ENCODE measurements at regions not wholly inside any gene's neighbourhood (a gene's known extent, or its start where the extent isn't known, plus 50 kb on each side); places are given as distances from the start of the nearest gene placed in this dataset.

- no peak for DNase-seq (ENCODE audit: extremely low read depth, low read depth)
- no peak for TF ChIP-seq CTCF (IDR thresholded peaks at IDR 0.05; ENCODE audit: low read depth, low read length)
These were observed 519.3 kb upstream of the MKI67 start for GRCh38 chr10:128645486-128645885.

- no peak for DNase-seq (ENCODE audit: extremely low read depth, low read depth)
- TF ChIP-seq CTCF (IDR thresholded peaks at IDR 0.05; ENCODE audit: low read depth, low read length): no peak
These were observed 520.7 kb upstream of the MKI67 start for GRCh38 chr10:128646956-128647355.

- no peak for TF ChIP-seq CTCF (IDR thresholded peaks at IDR 0.05; ENCODE audit: low read depth, low read length)
- DNase-seq (ENCODE audit: extremely low read depth, low read depth): no peak
These were observed 531.3 kb upstream of the MKI67 start for GRCh38 chr10:128657548-128657947.

GRCh38 chr10:128660726-128661125 lies 534.5 kb upstream of the MKI67 start:
- no peak for DNase-seq (ENCODE audit: extremely low read depth, low read depth)
- no peak for TF ChIP-seq CTCF (IDR thresholded peaks at IDR 0.05; ENCODE audit: low read depth, low read length)

GRCh38 chr10:128661404-128662197 lies 535.4 kb upstream of the MKI67 start:
- no peak for TF ChIP-seq CTCF (IDR thresholded peaks at IDR 0.05; ENCODE audit: low read depth, low read length)
- no peak for DNase-seq (ENCODE audit: extremely low read depth, low read depth)

- no peak for TF ChIP-seq CTCF (IDR thresholded peaks at IDR 0.05; ENCODE audit: low read depth, low read length)
- no peak for DNase-seq (ENCODE audit: extremely low read depth, low read depth)
These were observed 536.3 kb upstream of the MKI67 start for GRCh38 chr10:128662520-128662919.

- TF ChIP-seq CTCF (IDR thresholded peaks at IDR 0.05; ENCODE audit: low read depth, low read length): no peak
- no peak for DNase-seq (ENCODE audit: extremely low read depth, low read depth)
These were observed 538.5 kb upstream of the MKI67 start for GRCh38 chr10:128664729-128665128.
